ENCODE measurements at regions not wholly inside any gene's neighbourhood (a gene's known extent, or its start where the extent isn't known, plus 50 kb on each side); places are given as distances from the start of the nearest gene placed in this dataset.
"Not testable (repeated sequence)": the region's sequence is repeated elsewhere in the genome, so short reads cannot be mapped to it uniquely, and the experiment has no call there.

DNA sequence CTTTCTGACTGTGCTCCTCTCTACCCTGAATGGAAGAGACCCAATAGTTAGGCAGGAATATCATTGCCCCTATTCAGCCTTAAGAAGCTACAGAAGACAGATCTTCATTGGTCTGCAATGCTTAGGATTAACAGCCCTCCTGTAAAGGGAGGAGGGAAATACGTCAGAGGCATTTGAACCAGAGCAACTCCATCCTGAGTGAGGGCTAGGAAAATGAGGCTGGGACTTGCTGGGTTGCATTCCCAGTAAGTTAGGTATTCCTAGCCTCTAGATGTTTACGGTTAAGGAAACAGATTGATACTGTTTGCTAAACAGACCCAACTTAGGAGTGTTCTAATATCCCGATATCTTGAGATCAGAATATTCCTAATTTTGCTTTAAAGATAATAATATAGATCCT, 63.5 kb downstream of the PCDH18 start:
- DNase-seq = no peak

DNA sequence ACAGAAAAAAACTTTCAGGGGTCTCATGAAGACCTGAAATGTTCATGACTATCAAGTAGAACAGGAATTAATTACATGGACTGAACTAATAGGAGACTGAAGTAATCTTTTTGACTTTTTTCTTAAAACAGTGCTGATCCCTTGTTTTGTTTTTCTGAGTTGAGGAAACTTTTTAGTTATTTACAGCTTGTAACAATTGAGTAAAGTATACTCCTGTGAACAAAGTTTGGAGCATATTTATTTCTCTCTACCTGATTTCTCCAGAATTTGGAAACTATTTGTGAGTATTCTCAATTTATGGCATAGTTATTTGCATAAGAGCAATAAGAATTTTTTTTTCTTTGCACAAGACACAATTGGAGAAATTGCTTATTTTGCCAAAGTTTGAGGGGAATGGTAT, 64.8 kb downstream of the PCDH18 start:
- DNase-seq = no peak

DNA sequence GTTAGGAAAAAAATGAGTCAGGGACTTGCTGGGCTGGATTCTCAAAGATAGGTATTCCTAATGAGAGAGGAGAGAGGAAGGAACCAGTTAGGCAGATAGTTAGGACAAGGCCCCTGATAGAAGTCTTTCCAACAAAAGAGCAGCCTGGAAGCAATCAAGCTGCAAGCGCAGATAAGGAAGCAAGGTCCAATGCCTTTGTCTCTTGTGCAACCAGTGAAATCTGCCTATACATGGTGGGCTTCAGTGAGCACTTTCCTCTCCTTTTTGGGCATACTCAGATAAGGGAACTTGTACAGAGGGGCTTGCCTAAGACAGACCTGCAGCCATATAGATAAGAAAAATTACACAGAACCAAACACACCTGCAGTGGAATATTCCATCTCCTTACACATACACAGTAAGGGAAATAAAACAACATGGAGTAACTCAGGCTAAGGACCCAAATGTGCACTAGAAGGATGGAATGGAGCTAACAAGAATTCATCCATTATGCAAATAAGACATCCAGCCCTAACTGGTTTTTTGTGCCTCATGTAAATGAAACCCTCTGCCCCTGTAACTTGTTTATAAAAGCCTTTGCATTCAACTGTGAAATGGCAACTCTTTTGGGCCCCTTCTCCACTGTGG, 68.8 kb downstream of the PCDH18 start:
- DNase-seq = no peak

DNA sequence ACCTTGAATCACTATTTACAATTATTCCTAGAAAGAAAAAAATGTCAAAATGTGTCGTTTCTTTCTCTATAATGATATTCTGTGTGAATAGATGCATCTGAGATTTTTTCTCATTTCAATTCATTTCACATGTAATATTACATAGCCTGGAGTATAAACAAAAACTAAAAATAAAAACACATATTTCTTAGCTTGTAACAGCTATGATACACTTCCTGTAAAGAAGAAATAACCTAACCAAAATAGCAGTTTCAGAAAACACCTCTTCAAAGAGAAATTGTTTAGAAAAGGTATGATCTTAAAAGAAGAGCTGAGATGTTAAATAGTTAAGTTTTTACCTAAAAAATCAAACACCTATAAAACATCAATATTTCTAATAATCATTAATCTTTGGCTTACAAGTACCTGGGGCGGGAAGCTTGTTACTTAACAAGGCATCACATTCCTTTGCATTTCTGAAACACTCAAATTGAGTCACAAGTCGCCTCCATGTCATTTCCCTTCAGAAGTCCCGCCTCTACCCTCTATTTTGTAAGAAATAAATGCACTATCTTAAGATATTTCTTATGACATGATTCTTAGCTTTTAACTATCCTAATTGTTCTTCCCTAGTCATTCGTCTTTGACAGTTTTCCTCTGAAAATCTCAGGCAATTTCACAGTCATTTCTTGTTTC, 76.5 kb downstream of the PCDH18 start:
- no peak for DNase-seq

DNA sequence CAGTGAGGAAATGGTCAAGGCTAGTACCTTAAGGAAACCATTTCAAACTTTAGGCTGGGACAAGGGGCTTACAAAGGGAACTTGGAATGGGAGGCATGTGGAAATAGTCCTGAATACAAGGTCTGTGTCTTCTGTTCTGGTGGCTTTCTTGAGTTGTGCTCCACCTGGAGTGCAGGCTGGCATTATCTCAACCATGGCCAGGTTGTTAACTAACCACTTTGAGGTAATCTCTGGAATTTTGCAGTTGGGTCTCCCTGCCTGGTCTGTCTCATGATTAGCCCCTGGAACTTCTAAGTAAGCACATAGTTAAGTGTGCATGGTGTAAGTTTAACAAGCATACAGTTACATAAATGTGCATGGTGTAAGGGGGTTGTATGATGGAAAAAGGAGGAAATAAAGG, 77.5 kb downstream of the PCDH18 start:
- DNase-seq = no peak

DNA sequence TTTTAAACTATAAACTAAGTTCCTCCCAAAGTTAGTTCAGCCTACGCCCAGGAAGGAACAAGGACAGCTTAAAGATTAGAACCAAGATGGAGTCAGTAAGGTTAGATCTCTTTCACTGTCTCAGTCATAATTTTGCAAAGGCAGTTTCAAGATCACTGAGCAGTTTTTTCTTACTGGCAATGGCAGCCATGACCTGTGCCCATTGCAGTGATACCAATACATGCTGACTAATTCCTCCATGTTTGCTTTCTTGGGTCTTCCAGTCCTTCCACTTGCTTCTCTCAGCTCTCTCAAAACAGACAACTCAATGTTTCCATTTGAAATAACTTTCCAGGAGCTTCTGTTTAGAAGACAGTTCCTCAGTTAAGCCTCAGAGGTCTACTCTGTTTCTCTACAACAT, 79.5 kb downstream of the PCDH18 start:
- DNase-seq = no peak

DNA sequence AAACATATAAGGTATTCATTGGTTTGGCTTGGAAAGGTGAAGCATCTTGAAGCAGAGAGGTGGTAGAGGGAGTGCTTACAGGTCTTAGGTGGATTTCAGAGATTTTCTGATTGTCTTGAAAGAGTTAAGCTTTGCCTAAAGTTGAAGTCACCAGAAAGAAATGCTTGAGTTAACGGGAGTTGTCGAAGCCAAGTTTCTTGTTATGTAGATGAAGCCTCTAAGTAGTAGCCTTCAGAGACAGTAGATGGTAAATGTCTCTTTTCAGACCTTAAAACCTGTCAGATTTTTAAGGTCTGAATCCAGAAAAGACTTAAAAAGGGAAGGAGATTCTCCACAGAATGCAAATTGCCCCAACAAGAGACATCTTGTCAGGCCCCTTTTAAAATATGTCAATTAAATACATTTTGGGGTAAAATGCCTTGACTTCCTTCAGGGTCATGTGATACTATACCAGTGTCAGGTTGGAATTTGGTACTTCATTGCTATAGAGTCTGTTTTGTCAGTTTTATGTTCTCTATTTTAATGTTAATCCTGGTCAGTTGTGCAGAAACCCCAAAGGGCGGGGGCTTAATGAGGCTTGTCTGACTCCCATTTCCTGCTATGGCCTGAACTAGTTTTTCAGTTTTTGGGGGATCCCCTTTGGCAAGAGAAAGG, 81.0 kb downstream of the PCDH18 start:
- no peak for DNase-seq

DNA sequence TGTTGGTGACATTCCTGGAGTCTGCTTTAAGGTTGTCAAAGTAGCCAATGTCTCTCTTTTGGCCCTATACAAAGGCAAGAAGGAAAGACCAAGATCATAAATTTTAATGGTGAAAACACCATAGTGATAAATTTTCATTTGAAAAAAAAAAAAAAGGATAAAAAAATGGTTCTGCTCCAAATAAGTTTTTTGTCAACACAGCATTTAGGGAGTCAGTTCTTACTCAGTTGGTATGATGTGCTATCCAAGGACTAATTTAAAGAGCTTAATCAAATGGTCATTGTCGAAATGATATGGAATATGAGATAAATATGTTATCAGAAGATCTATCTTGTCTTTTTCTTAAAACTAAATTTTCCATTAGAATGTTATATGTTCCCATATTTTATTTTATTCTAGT, 83.9 kb downstream of the PCDH18 start:
- DNase-seq = no peak

DNA sequence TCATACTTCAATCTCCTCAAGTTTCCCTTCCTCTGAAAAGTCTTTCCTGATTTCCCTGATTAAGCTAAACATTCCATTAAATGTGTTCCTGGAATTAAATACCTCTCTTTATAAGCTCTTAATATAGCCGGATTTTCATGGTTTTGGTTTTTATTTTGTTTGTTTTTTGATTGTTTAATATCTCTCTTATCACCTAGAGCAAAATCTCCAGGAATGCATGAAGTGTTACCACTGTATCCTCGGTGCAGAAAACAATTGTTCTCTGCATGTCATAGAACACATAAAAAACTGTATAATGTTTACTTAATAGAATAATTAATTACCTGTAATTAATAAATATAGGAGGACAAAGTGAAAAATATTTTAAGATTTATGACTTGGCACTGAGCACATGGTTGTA, 86.2 kb downstream of the PCDH18 start:
- DNase-seq = no peak

DNA sequence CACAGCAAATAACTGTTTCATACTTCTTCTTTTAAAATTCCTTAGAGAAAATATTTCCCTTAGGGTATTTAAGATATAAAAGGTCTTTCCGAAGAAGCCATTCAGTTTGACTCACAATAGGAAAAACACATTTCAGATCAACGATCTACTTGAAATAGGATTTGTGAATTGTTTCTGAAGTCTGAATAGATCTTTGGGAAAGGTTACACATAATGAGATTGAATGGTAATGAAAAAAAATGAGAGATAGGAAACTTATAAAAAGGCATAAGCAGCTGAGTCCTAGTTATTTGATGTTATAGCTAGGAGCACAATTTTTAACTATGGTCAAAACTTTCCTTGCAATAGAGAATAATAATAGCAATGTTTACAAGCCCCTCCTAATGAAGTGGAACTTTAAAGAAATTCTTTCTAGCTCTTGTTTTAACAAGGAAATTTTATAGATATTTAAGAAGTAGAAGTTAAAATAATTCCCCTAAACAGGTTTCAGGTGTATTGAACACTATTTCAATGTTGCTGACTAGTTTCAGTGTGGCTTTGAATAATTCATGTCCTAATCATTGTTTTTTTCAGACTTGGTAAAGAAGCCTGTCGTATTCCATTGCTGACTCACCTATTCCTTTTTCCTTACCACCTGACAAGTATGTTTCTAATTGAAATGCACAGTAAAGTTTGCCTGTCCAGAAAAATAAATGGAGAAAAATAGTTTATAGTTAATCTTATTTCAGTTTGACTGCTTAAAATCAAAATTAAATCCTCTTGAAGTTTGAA, 89.1 kb downstream of the PCDH18 start:
- DNase-seq = no peak

DNA sequence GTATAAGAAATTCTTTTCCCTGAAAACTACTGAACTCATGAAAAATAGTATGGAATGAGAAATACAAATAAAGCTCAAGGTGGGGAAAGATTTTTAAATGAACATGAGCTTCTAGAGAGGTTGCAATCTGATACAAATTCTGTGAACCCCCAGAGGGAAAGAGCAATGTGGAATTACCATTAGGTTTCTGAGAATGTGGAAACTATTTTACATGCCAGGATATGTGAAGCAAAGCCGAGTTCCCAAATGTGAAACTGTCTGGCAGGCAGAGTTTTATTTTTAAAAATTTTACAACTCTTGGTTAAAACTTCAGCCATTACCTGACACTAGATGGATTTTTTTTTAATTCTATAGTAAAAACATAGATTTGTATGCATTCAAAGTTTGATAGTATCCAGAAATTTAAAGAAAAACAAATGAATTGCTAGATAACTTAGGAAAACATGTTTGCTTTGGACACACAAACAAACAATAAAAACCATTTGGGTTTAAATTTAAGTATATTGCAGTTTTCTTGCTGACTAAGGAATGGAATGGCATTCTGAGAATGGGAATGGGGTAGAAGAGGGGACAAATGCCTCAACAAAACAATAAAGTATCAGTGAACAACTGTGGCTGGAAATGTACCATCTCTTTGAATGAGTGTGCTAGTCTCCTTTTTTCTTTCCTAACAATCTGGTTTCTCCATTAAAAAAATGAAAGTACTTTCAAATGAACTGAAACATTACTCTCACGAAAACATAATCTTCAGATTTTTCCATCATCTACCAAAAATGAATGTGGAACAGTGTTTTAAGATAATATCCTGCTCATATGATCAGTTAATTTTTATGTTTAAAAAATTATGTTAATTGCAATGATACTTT, 99.6 kb downstream of the PCDH18 start:
- no peak for DNase-seq

DNA sequence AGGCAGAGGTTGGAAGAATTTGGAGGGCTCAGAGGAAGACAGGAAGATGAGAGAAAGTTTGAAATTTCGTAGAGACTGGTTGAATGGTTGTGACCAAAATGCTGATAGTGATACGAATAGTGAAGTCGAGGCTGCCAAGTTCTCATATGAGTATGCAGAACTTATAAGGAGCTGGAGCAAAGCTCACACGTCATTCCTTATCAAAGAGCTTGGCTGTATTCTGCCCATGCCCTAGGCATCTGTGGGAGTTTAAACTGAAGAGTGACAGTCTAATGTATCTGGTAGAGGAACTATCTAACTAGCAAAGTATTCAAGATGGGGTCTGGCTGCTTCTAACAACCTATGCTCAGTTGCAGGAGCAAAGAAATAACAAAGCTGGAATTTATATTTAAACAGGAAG, 102.1 kb downstream of the PCDH18 start:
- DNase-seq = no peak

DNA sequence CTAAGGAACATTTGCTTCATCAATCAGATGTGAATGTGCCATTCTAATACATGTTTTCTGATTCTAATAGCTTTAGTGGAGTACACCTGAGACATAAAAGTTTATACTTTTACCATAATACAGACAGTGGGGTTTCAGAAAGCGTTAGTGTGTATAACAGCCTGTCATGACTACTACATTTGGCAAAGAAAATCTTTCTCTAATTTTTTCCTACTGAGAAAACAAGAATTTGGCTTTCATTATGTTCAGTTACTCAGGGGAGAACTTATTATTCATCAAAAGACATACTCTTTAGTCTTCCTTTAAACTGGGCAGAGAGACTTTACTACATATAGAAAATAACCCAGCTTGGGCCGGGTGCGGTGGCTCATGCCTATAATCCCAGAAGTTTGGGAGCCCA, 104.9 kb downstream of the PCDH18 start:
- DNase-seq = no peak

DNA sequence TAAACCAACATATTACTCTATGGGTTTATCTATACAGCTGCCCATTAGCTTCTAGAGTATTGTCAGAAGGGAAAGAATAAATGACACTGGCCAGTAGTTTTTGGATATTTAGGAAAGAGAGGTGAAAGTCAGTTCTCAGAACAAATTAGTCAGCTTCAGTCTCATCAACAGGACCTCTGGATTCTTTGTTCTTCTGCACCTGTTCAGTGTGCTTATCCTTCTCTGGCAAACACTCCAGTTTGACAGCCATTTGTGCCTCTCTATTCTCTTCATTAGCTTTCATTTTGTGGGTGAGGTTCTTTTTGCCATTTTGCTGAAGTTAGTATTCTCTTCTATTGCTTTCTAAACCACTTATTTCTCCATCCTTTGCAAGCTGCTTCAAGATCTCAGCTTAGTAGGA, 107.0 kb downstream of the PCDH18 start:
- no peak for DNase-seq

DNA sequence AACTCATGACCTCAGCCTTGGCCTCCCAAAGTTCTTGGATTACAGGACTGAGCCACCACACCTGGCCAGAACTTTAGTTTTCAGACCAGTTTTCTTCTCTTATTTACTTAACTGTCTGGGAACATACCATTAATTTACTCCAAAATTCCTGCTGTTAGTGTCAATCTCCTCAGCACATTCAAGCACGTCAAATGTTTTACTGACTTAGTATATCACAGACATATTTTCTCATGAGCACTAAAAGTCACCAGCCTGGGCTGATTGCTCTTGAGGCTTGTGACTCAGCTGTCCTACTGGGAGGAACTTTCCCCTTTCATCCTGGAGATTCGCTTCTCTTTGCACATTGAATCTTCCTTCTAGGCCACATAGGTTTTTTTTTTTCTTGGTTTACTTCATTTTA, 109.6 kb downstream of the PCDH18 start:
- no peak for DNase-seq

DNA sequence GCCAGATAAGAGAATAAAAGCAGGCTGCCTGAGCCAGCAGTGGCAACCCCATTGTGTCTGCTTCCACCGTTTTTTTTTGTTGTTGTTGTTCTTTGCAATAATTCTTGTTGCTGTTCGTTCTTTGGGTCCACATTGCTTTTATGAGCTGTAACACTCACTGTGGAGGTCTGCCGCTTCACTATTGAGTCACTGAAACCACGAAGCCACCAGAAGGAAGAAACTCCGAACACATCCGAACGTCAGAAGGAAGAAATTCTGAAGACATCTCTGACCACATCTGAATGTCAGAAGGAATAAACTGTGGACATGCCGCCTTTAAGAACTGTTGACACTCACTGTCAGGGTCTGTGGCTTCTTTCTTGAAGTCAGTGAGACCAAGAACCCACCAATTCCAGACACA, 110.5 kb downstream of the PCDH18 start:
- no peak for DNase-seq

DNA sequence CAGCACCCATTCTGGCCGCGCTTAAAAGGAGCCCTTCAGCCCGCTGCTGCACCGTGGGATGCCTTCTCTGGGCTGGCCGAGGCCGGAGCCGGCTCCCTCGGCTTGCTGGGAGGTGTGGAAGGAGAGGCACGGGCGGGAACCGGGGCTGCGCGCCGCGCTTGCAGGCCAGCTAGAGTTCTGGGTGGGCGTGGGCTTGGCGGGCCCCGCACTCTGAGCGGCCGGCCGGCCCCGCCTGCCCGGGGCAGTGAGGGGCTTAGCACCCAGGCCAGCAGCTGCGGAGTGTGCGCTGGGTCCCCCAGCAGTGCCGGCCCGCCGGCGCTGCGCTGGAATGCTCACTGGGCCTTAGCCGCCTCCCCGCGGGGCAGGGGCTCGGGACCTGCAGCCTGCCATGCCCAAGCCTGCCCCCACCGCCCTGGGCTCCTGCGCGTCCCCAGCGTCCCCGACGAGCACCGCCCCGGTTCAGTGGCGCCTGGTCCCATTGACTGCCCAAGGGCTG, 111.3 kb downstream of the PCDH18 start:
- no peak for DNase-seq

DNA sequence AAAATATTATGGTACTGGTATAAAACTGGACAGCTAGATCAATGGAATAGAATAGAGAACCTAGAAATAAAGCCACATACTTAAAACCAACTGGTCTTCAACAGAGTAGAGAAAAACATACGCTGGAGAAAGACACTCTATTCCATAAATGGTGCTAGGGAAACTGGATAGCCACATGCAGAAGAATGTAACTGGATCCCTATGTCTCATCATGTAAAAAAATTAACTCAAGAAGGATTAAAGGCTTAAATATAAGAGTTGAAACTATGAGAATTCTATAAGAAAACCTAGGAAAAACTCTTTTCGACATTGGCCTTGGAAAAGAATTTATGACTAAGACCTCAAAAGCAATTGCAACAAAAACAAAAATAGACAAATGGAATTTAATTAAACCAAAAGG, 114.6 kb downstream of the PCDH18 start:
- no peak for DNase-seq

DNA sequence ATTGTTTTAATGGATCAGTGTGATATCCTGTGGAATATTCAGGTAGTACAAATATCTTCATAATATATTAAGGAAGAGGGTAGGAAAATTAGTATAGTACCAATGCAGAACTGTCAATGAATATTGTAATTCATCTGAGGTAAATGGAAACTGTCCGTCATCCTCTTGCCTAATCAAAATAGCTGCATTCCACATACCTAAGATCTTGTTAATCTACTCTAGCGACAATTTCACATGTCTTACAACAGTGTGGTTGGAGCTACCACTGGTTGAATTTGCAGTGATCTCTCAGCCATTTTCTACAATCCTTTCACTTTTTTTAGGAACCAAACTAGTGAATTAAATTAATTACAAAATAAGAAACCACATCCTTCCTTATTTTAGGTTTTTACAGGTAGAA, 117.5 kb downstream of the PCDH18 start:
- no peak for DNase-seq

DNA sequence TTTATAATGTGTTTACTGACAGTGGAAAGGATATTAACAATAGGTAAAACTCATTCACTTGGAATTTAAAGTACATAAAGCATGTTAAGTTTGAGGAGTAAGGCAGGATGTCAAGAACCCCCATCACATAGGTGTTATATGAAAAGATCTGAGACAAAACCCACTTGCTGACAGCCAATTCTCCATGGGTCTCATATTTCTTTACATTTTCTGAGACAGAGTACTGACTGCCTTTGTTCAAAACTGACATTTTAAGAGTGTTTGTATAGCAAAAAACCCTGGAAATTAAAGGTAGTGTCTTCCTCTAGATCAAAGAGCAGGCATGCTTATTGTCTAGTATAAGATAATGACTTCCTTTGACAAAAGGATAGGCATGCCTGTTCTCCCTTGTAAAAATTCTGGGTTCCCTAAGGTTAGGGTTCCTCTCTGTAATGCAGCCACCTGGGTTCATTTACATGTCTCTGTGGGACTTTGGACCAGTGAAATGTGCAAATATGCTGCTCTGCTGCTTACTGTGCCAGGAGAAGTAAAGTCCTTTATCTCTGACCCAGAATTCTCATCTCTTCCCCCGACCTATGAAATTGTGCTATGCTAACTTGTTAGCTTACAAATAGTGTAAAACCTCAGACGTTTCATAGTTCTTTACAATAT, 123.6 kb downstream of the PCDH18 start:
- no peak for DNase-seq

DNA sequence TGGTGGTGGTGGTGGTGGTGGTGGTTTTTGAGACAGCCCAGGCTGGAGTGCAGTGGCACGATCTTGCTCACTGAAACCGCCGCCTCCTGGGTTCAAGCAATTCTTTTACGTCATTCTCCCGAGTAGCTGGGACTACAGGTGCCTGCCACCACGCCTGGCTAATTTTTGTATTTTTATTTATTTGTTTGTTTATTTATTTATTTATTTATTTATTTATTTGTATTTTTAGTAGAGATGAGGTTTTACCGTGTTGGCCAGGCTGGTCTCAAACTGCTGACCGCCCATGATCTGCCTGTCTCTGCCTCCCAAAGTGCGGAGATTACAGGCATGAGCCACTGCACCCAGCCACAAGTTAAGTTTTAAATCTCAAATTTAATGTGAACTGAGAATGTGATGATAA, 126.5 kb downstream of the PCDH18 start:
- DNase-seq = not testable (repeated sequence)

Measured in anterior cingulate cortex (tissue), 58 donors.